IMR-90 (cell line): ENCODE measurements at regions not wholly inside any gene's neighbourhood (a gene's known extent, or its start where the extent isn't known, plus 50 kb on each side); places are given as distances from the start of the nearest gene placed in this dataset.

Experiments used
- ATAC-seq: fragments of 200-7000 bp; cut with Tn5 transposase; 2 replicates; pipeline ENCODE4 v1.9.1; 2020; ENCODE audit warnings: low read depth, mild to moderate bottlenecking, moderate library complexity
- BruUV-seq: library from RNA; stranded (reverse); fragments of 400-500 nt; replicated peaks from 2 replicates; lab custom pipeline; 2021; lab: Mats Ljungman, UMichigan
- CTCF ChIA-PET: fragments of 300-600 bp; formaldehyde crosslinking; extraction: SDS; loops from one replicate; lab custom pipeline; 2021; ENCODE audit warnings: antibody characterized with exemption; lab: Yijun Ruan, JAX
- POLR2A ChIA-PET: fragments of 300-600 bp; sonication (Branson Sonifier 250); formaldehyde crosslinking; loops from one replicate; lab custom pipeline; 2022; ENCODE audit warnings: antibody characterized with exemption; ENCODE audit not compliant: unreplicated experiment; lab: Charles Lee
- DNase-seq: peaks from one replicate; pipeline ENCODE4 v3.0.0; 2013
- H2AFZ ChIP-seq: replicated peaks from 2 replicates; pipeline ENCODE3; 2013; ENCODE audit warnings: low read length, mild to moderate bottlenecking; ENCODE audit not compliant: poor library complexity
- H2AK5ac ChIP-seq: 2 replicates; pipeline ENCODE4 v1.6.1; 2013; ENCODE audit warnings: low read depth, low read length, inconsistent platforms
- H2AK9ac ChIP-seq: replicated peaks from 2 replicates; pipeline ENCODE3; 2013; ENCODE audit warnings: mild to moderate bottlenecking, low read depth, low read length, moderate library complexity; ENCODE audit not compliant: poor library complexity
- H2BK120ac ChIP-seq: 2 replicates; pipeline ENCODE4 v1.6.1; 2013; ENCODE audit warnings: low read depth, low read length, inconsistent platforms
- H2BK15ac ChIP-seq: 3 replicates; pipeline ENCODE4 v1.6.1; 2013; ENCODE audit warnings: low read depth, low read length, inconsistent platforms
- H2BK20ac ChIP-seq: 2 replicates; pipeline ENCODE4 v1.6.1; 2013; ENCODE audit warnings: low read depth, mild to moderate bottlenecking, inconsistent platforms, low read length, moderate library complexity
- H2BK5ac ChIP-seq: 2 replicates; pipeline ENCODE4 v1.6.1; 2013; ENCODE audit warnings: mild to moderate bottlenecking, low read depth, low read length, inconsistent platforms; ENCODE audit not compliant: poor library complexity, severe bottlenecking
- H3K14ac ChIP-seq: replicated peaks from 2 replicates; pipeline ENCODE4 v1.6.1; 2013; ENCODE audit warnings: low read depth, low read length, inconsistent platforms
- H3K18ac ChIP-seq: 2 replicates; pipeline ENCODE4 v1.6.1; 2013; ENCODE audit warnings: low read depth, low read length, control low read depth
- H3K23ac ChIP-seq: 2 replicates; pipeline ENCODE4 v1.6.1; 2013; ENCODE audit warnings: low read depth, low read length, inconsistent platforms
- H3K27ac ChIP-seq: 2 replicates; pipeline ENCODE4 v1.5.1; 2013; ENCODE audit warnings: mild to moderate bottlenecking, control low read depth, low read length; ENCODE audit not compliant: insufficient read depth
- H3K27me3 ChIP-seq: 2 replicates; pipeline ENCODE4 v1.6.1; 2013; ENCODE audit warnings: low read length; ENCODE audit not compliant: control insufficient read depth, insufficient read depth
- H3K36me3 ChIP-seq: 2 replicates; pipeline ENCODE4 v1.6.1; 2013; ENCODE audit warnings: low read length, mixed read lengths; ENCODE audit not compliant: control insufficient read depth, insufficient read depth
- H3K4ac ChIP-seq: 2 replicates; pipeline ENCODE4 v1.6.1; 2013; ENCODE audit warnings: low read depth, low read length, inconsistent platforms
- H3K4me1 ChIP-seq: 2 replicates; pipeline ENCODE4 v1.6.1; 2013; ENCODE audit warnings: low read length, mixed read lengths; ENCODE audit not compliant: control insufficient read depth, insufficient read depth
- H3K4me2 ChIP-seq: 2 replicates; pipeline ENCODE4 v1.6.1; 2013; ENCODE audit warnings: low read depth, mild to moderate bottlenecking, control low read depth, low read length, moderate library complexity
- H3K4me3 ChIP-seq: 2 replicates; pipeline ENCODE4 v1.5.1; 2013; ENCODE audit warnings: low read depth, mild to moderate bottlenecking, control low read depth, low read length, moderate library complexity; ENCODE audit not compliant: insufficient read depth
- H3K56ac ChIP-seq: 2 replicates; pipeline ENCODE4 v1.6.1; 2013; ENCODE audit warnings: low read length, inconsistent platforms; ENCODE audit not compliant: insufficient read depth; ENCODE audit errors: extremely low read depth
- H3K79me1 ChIP-seq, 2 experiments: 2 replicates each; pipeline ENCODE4 v1.6.1; 2013; ENCODE audit warnings: low read length in 2 of 2, inconsistent platforms in 1 of 2, low read depth in 1 of 2
- H3K9ac ChIP-seq: 2 replicates; pipeline ENCODE4 v1.6.1; 2013; ENCODE audit warnings: low read depth, low read length, control low read depth
- H3K9me1 ChIP-seq: 2 replicates; pipeline ENCODE4 v1.6.1; 2013; ENCODE audit warnings: low read length, inconsistent platforms; ENCODE audit not compliant: insufficient read depth
- H3K9me3 ChIP-seq: 2 replicates; pipeline ENCODE4 v1.6.1; 2013; ENCODE audit warnings: low read length; ENCODE audit not compliant: control insufficient read depth, insufficient read depth
- H4K20me1 ChIP-seq: 2 replicates; pipeline ENCODE4 v1.6.1; 2013; ENCODE audit warnings: low read length, inconsistent platforms; ENCODE audit not compliant: insufficient read depth
- H4K5ac ChIP-seq: 2 replicates; pipeline ENCODE4 v1.6.1; 2013; ENCODE audit warnings: mild to moderate bottlenecking, low read depth, low read length, control low read depth
- H4K8ac ChIP-seq, 2 experiments: 2 replicates each; pipeline ENCODE4 v1.6.1; 2013; ENCODE audit warnings: low read depth in 2 of 2, low read length in 2 of 2, control low read depth in 1 of 2, inconsistent platforms in 1 of 2
- H4K91ac ChIP-seq: 2 replicates; pipeline ENCODE4 v1.6.1; 2013; ENCODE audit warnings: low read depth, low read length, inconsistent platforms; ENCODE audit not compliant: insufficient read depth
- BHLHE40 ChIP-seq: fragments of 150-350 bp; IDR thresholded peaks from 2 replicates; pipeline ENCODE4 v1.6.1; 2016; ENCODE audit warnings: mild to moderate bottlenecking, low read depth, low read length
- FOS ChIP-seq: fragments of 150-350 bp; IDR thresholded peaks from 2 replicates; pipeline ENCODE4 v1.6.1; 2016; ENCODE audit warnings: low read depth, low read length
- MAFK ChIP-seq: IDR thresholded peaks from 2 replicates; pipeline ENCODE4 v1.6.1; 2012; ENCODE audit warnings: low read depth, low read length, improper control_type of control experiment
- POLR2A ChIP-seq: IDR thresholded peaks from 2 replicates; pipeline ENCODE4 v1.6.1; 2012; ENCODE audit warnings: mild to moderate bottlenecking, low read depth, low read length
- WGBS, 2 experiments: methylation state at CpG; one replicate each; pipeline versions ENCODE4 v1.1.5 to v1.1.7; 2013; ENCODE audit warnings: missing lambda C conversion rate in 2 of 2; ENCODE audit not compliant: insufficient read length in 1 of 2; ENCODE audit errors: extremely low coverage in 2 of 2; 5-methylcytosine and 5-hydroxymethylcytosine counted together
- dilution Hi-C: fragments of 300-500 bp; cut with HindIII; formaldehyde crosslinking; loops from one replicate; pipeline ENCODE4 v1.14.3; 2018; ENCODE audit warnings: low sequenced_read_pairs; ENCODE audit not compliant: unreplicated experiment
- in situ Hi-C: fragments of 300-500 bp; cut with MboI; formaldehyde crosslinking; loops from 3 replicates; pipeline ENCODE4 v1.14.3; 2019; ENCODE audit warnings: low sequenced_read_pairs, inconsistent platforms, mixed read lengths
- intact Hi-C: fragments of 100-400 bp; cut with micrococcal nuclease; formaldehyde crosslinking; loops from 2 replicates; pipeline ENCODE4 v1.10.0; 2022

DNA sequence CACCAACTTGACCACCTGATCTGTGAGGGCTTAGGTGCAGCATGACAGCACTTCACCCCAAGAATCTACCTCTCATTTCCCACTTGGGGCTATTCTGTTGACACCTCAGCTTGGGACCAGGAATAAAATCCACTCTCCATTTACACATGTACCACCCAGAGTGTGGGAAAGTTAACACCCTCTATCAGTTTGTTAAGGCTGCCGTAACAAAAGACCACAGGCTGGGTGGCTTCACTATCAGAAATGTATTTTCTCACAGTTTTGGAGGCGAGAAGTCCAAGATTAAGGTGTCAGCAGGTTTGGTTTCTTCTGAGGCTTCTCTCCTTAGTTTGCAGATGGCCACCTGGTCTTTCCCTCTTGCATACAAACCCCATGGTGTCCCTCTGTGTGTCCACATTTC lies 277.7 kb upstream of the ERBB4 start:
- ATAC-seq (no peak), DNase-seq (no peak)
- H2BK5ac ChIP-seq, result no peak overlapping the region
- H4K91ac ChIP-seq, result no peak overlapping the region
- no peak overlapping the region for H3K4me3 ChIP-seq
- H3K9me1 ChIP-seq, result no peaks in the 10 kb centered on the region
- H2AK9ac ChIP-seq, result no peak overlapping the region
- dilution Hi-C loops (no loop called here), intact Hi-C loops (no loop called here), in situ Hi-C loops (no loop called here)
- no peak overlapping the region for H2AK5ac ChIP-seq
- ChIA-PET POLR2A (no interaction called here), CTCF (no interaction called here)
- no peaks in the 10 kb centered on the region for H3K36me3 ChIP-seq
- H3K9me3 ChIP-seq, result no peaks in the 10 kb centered on the region
- H3K27me3 ChIP-seq, result no peaks in the 10 kb centered on the region
- no peaks in the 10 kb centered on the region for H3K79me1 ChIP-seq
- H3K4me2 ChIP-seq, result no peak overlapping the region
- no peaks in the 10 kb centered on the region for H3K4me1 ChIP-seq
- no peak overlapping the region for H2BK15ac ChIP-seq
- H4K8ac ChIP-seq, result no peak overlapping the region
- H3K9ac ChIP-seq, result no peak overlapping the region
- no peak overlapping the region for H2BK20ac ChIP-seq
- BruUV-seq, result no TSS peak
- H2AFZ ChIP-seq, result no peak overlapping the region
- H3K56ac ChIP-seq, result no peak overlapping the region
- WGBS, 2 experiments, result no CpG with 5 or more reads among the region's 2 CpGs
- H4K5ac ChIP-seq, result no peak overlapping the region
- no peaks in the 10 kb centered on the region for H4K20me1 ChIP-seq
- H2BK120ac ChIP-seq, result no peak overlapping the region
- H3K18ac ChIP-seq, result no peak overlapping the region
- H3K4ac ChIP-seq, result no peak overlapping the region
- no peak overlapping the region for H3K23ac ChIP-seq
- H3K14ac ChIP-seq, result no peak overlapping the region
- no peak for TF ChIP-seq MAFK
- no peak for TF ChIP-seq BHLHE40
- no peak for TF ChIP-seq POLR2A
- no peak for TF ChIP-seq FOS
- no peak overlapping the region for H3K27ac ChIP-seq
